Ectodermal cell (in vitro differentiated cells): ENCODE measurements at regions not wholly inside any gene's neighbourhood (a gene's known extent, or its start where the extent isn't known, plus 50 kb on each side); places are given as distances from the start of the nearest gene placed in this dataset.

Experiments used
- H3K27ac ChIP-seq: 2 replicates; pipeline ENCODE4 v1.7.0; 2013; ENCODE audit warnings: mild to moderate bottlenecking, low read depth, low read length; ENCODE audit not compliant: insufficient read depth, poor library complexity, severe bottlenecking
- H3K27me3 ChIP-seq: 2 replicates; pipeline ENCODE4 v1.7.0; 2013; ENCODE audit warnings: mild to moderate bottlenecking, low read length; ENCODE audit not compliant: insufficient read depth, control insufficient read depth, poor library complexity, severe bottlenecking
- H3K36me3 ChIP-seq: one replicate; pipeline ENCODE4 v1.7.0; 2013; ENCODE audit warnings: low read length; ENCODE audit not compliant: control insufficient read depth, insufficient read depth
- H3K4me1 ChIP-seq: one replicate; pipeline ENCODE4 v1.7.0; 2013; ENCODE audit warnings: low read length; ENCODE audit not compliant: control insufficient read depth, insufficient read depth
- H3K4me3 ChIP-seq: 2 replicates; pipeline ENCODE4 v1.7.0; 2013; ENCODE audit warnings: low read depth, low read length, control low read depth; ENCODE audit not compliant: insufficient read depth
- H3K9me3 ChIP-seq: 2 replicates; pipeline ENCODE4 v1.7.0; 2013; ENCODE audit warnings: mild to moderate bottlenecking, low read length, moderate library complexity; ENCODE audit not compliant: control insufficient read depth
- WGBS, 2 experiments: methylation state at CpG; one replicate each; pipeline ENCODE4 v1.1.7; 2013; ENCODE audit warnings: missing lambda C conversion rate in 2 of 2; 5-methylcytosine and 5-hydroxymethylcytosine counted together

GRCh38 chr4:81549984-81550383 lies 78.3 kb upstream of the RASGEF1B start:
- 39 to 41% methylated on average over 7 of the region's 7 CpGs for WGBS, 2 experiments
- Histone ChIP-seq H3K4me3 (no peak overlapping the region), H3K27ac (no peak overlapping the region), H3K36me3 (no peaks in the 10 kb centered on the region), H3K9me3 (no peaks in the 10 kb centered on the region), H3K27me3 (no peaks in the 10 kb centered on the region), H3K4me1 (no peaks in the 10 kb centered on the region)

- WGBS, 2 experiments = 85 to 100% methylated on average over 1 to 2 of the region's 2 CpGs
- no peaks in the 10 kb centered on the region for H3K4me1 ChIP-seq
- H3K27ac ChIP-seq = no peak overlapping the region
- no peaks in the 10 kb centered on the region for H3K36me3 ChIP-seq
- no peak overlapping the region for H3K4me3 ChIP-seq
- H3K9me3 ChIP-seq = no peaks in the 10 kb centered on the region
- no peaks in the 10 kb centered on the region for H3K27me3 ChIP-seq
Measured at GRCh38 chr4:81546777-81547176, 75.1 kb upstream of the RASGEF1B start.

- no peak overlapping the region for H3K27ac ChIP-seq
- H3K4me3 ChIP-seq = no peak overlapping the region
- WGBS, 2 experiments = 89 to 91% methylated on average over 4 of the region's 4 CpGs
- no peaks in the 10 kb centered on the region for H3K4me1 ChIP-seq
- no peaks in the 10 kb centered on the region for H3K9me3 ChIP-seq
- no peaks in the 10 kb centered on the region for H3K36me3 ChIP-seq
- no peaks in the 10 kb centered on the region for H3K27me3 ChIP-seq
Measured at GRCh38 chr4:81541161-81541945, 69.6 kb upstream of the RASGEF1B start.

GRCh38 chr4:81538716-81539427 lies 67.2 kb upstream of the RASGEF1B start:
- 88 to 89% methylated on average over 5 of the region's 6 CpGs for WGBS, 2 experiments
- Histone ChIP-seq H3K4me3 (no peak overlapping the region), H3K4me1 (no peaks in the 10 kb centered on the region), H3K27ac (no peak overlapping the region), H3K9me3 (no peaks in the 10 kb centered on the region), H3K27me3 (no peaks in the 10 kb centered on the region), H3K36me3 (no peaks in the 10 kb centered on the region)

- Histone ChIP-seq H3K4me3 (no peak overlapping the region), H3K27ac (no peak overlapping the region), H3K27me3 (no peaks in the 10 kb centered on the region), H3K36me3 (no peaks in the 10 kb centered on the region), H3K9me3 (no peaks in the 10 kb centered on the region), H3K4me1 (no peaks in the 10 kb centered on the region)
- WGBS, 2 experiments = 17 to 66% methylated on average over 1 to 2 of the region's 2 CpGs
Measured at GRCh38 chr4:81531410-81531809, 59.7 kb upstream of the RASGEF1B start.

- peaks cover under 1% of the 10 kb centered on the region for H3K4me1 ChIP-seq
Measured at GRCh38 chr4:81528979-81529378, 57.3 kb upstream of the RASGEF1B start.

GRCh38 chr4:81528200-81528599 lies 56.5 kb upstream of the RASGEF1B start:
- Histone ChIP-seq H3K27me3 (no peaks in the 10 kb centered on the region), H3K4me1 (peaks cover 8% of the 10 kb centered on the region), H3K9me3 (no peaks in the 10 kb centered on the region), H3K27ac (no peak overlapping the region), H3K36me3 (no peaks in the 10 kb centered on the region), H3K4me3 (no peak overlapping the region)
- WGBS, 2 experiments = 93% methylated on average over 2 of the region's 2 CpGs

More at GRCh38 chr4:81528979-81529378, 57.3 kb upstream of the RASGEF1B start:
- 95 to 98% methylated on average over 3 of the region's 3 CpGs for WGBS, 2 experiments
- Histone ChIP-seq H3K36me3 (no peaks in the 10 kb centered on the region), H3K27ac (no peak overlapping the region), H3K4me3 (no peak overlapping the region), H3K27me3 (no peaks in the 10 kb centered on the region), H3K9me3 (no peaks in the 10 kb centered on the region)

- Histone ChIP-seq H3K27me3 (no peaks in the 10 kb centered on the region), H3K9me3 (no peaks in the 10 kb centered on the region), H3K4me3 (no peak overlapping the region), H3K27ac (no peak overlapping the region), H3K36me3 (no peaks in the 10 kb centered on the region), H3K4me1 (peaks cover 8% of the 10 kb centered on the region)
- whole genome bisulfite sequencing, 2 experiments = 89 to 93% methylated on average over 1 of the region's 1 CpG
Measured at GRCh38 chr4:81527709-81528108, 56.0 kb upstream of the RASGEF1B start.

- no peak overlapping the region for H3K4me3 ChIP-seq
- no peak overlapping the region for H3K27ac ChIP-seq
- H3K4me1 ChIP-seq = peaks cover 8% of the 10 kb centered on the region
- no peaks in the 10 kb centered on the region for H3K27me3 ChIP-seq
- no peaks in the 10 kb centered on the region for H3K9me3 ChIP-seq
- 93 to 96% methylated on average over 4 of the region's 4 CpGs for WGBS, 2 experiments
- H3K36me3 ChIP-seq = no peaks in the 10 kb centered on the region
Measured at GRCh38 chr4:81527115-81527514, 55.4 kb upstream of the RASGEF1B start.

GRCh38 chr4:81526706-81527105 lies 55.0 kb upstream of the RASGEF1B start:
- Histone ChIP-seq H3K9me3 (no peaks in the 10 kb centered on the region), H3K36me3 (no peaks in the 10 kb centered on the region), H3K27me3 (no peaks in the 10 kb centered on the region), H3K4me1 (peaks cover 8% of the 10 kb centered on the region), H3K4me3 (no peak overlapping the region), H3K27ac (no peak overlapping the region)
- 93 to 95% methylated on average over 1 of the region's 2 CpGs for WGBS, 2 experiments
